ENCODE measurements at regions not wholly inside any gene's neighbourhood (a gene's known extent, or its start where the extent isn't known, plus 50 kb on each side); places are given as distances from the start of the nearest gene placed in this dataset.
"Not testable (repeated sequence)": the region's sequence is repeated elsewhere in the genome, so short reads cannot be mapped to it uniquely, and the experiment has no call there.

GRCh38 chr6:27541212-27541932 lies 68.5 kb upstream of the ZNF184 start:
- no peak for DNase-seq

GRCh38 chr6:27539551-27539950 lies 66.6 kb upstream of the ZNF184 start:
- no peak for DNase-seq

GRCh38 chr6:27532820-27533538 lies 60.1 kb upstream of the ZNF184 start:
- no peak for DNase-seq

- no peak for DNase-seq
Measured at GRCh38 chr6:27531772-27532459, 59.0 kb upstream of the ZNF184 start.

- DNase-seq = not testable (repeated sequence)
Measured at GRCh38 chr6:27529796-27530195, 56.9 kb upstream of the ZNF184 start.

- no peak for DNase-seq
Measured at GRCh38 chr6:27528714-27529113, 55.8 kb upstream of the ZNF184 start.
